ENCODE measurements at regions not wholly inside any gene's neighbourhood (a gene's known extent, or its start where the extent isn't known, plus 50 kb on each side); places are given as distances from the start of the nearest gene placed in this dataset.

DNA sequence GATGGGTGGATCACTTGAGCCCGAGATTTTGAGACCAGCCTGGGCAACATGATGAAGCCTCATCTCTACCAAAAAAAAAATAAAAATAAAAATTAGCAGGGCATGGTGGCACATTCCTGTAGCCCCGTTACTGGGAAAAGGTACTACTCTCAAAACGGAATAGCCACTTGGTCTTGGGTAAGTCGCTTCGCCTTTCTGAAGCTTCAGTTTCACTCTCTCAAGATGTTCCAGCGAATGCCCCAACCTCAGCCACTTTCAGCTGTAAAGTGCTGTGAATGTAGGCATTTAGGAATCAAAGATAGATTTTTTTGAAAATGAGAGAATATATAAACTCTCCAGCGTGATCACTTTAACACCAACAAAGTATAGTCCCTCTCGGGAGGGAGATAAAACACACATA lies 154.1 kb upstream of the HS3ST3A1 start:
- Histone ChIP-seq H3K27me3 (ENCODE audit: low read depth) (peaks cover 6% of the 10 kb centered on the region), H3K27ac (replicated peaks) (no peak overlapping the region), H3K36me3 (no peaks in the 10 kb centered on the region), H3K4me1 (peaks cover 3% of the 10 kb centered on the region), H3K4me3 (no peak overlapping the region), H3K9me3 (replicated peaks) (no peaks in the 10 kb centered on the region)
- intact Hi-C loops (cut with micrococcal nuclease): no loop called here
- DNase-seq: no peak
- TF ChIP-seq, protein P1, sequence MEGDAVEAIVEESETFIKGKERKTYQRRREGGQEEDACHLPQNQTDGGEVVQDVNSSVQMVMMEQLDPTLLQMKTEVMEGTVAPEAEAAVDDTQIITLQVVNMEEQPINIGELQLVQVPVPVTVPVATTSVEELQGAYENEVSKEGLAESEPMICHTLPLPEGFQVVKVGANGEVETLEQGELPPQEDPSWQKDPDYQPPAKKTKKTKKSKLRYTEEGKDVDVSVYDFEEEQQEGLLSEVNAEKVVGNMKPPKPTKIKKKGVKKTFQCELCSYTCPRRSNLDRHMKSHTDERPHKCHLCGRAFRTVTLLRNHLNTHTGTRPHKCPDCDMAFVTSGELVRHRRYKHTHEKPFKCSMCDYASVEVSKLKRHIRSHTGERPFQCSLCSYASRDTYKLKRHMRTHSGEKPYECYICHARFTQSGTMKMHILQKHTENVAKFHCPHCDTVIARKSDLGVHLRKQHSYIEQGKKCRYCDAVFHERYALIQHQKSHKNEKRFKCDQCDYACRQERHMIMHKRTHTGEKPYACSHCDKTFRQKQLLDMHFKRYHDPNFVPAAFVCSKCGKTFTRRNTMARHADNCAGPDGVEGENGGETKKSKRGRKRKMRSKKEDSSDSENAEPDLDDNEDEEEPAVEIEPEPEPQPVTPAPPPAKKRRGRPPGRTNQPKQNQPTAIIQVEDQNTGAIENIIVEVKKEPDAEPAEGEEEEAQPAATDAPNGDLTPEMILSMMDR (IDR thresholded peaks at IDR 0.05; ENCODE audit: borderline replicate concordance): no peak

DNA sequence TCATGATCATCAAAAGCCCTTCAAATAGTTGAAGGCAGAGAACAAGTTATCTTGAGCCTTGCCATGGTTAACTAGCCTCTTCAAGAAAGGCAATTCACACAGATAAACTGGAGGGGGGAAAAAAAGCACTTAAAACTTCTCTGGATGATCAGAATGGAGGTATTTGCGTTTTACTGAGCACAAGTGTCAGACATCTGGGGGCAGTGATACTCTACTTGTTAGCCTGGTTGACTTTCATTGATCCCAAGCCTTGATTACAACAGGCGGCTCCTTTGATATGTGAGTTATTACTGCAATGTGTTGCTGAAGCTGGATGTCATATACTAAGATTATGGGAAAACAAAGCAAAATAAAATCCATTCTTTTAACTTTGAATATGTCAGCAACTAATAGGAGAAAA lies 155.0 kb upstream of the HS3ST3A1 start:
- Histone ChIP-seq H3K27ac (replicated peaks) (no peak overlapping the region), H3K9me3 (replicated peaks) (no peaks in the 10 kb centered on the region), H3K4me3 (no peak overlapping the region), H3K36me3 (no peaks in the 10 kb centered on the region), H3K27me3 (ENCODE audit: low read depth) (no peaks in the 10 kb centered on the region), H3K4me1 (peaks cover 3% of the 10 kb centered on the region)
- no peak for DNase-seq
- intact Hi-C loops (cut with micrococcal nuclease): no loop called here
- TF ChIP-seq, protein P1 (IDR thresholded peaks at IDR 0.05; ENCODE audit: borderline replicate concordance): no peak

DNA sequence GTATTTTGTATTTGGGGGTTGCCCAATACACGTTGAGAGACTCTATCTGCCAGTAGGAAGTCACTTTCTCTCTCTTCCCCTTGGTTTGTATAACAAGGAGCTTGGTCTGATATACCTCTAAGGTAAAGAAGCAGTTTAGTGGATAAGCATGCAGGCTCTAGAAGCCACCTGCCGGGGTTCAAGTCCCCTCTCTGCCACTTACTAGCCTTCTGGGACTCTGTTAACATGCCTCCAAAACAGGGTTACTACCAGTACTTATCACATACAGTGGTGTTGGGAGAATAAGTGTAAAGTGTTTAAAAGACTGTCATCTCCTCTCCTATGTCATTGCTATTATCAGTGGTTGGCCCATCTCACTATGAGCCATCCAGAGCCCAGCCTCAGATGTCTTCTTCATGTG lies 156.1 kb upstream of the HS3ST3A1 start:
- no peak overlapping the region for H3K27ac ChIP-seq (replicated peaks)
- intact Hi-C loops (cut with micrococcal nuclease): no loop called here
- no peak overlapping the region for H3K4me3 ChIP-seq

DNA sequence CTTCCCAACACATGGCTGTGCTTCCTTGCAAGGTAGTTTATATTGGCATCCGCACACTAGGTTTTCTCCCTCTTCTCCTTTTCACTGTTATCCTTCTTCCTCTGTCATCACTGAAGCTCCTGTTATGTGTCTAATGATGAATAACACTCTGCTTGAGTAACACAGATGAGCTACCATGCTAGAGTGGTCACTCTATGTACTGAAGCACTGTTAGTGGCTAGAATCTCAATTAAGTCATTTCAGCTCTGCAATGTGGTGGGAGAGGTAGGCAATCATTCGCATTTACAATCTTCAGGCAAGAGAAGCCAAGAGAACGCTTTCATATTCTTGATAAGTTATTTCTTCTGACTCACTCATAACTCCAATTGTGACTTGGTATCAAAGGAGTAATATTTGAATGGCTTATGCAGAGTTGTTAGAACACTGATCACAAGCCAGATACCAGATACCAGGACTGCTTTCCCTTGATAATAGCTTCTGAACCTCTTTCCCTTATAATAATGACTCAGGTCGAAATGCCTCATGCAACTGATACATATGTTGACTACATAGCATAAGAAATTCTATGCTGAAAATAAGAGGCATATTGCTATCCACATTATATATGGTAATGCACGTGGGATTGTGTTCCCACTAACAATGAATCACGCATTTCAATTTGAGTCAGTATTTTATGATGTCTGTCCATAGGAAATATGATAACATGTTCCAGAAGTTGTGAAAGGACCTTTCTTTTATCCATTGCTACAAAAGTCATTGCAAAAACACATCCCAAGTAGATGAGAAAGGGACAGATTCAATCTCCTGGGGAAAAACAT lies 158.0 kb upstream of the HS3ST3A1 start:
- TF ChIP-seq, protein P1 (IDR thresholded peaks at IDR 0.05; ENCODE audit: borderline replicate concordance): no peak
- Histone ChIP-seq H3K27ac (replicated peaks) (no peak overlapping the region), H3K27me3 (ENCODE audit: low read depth) (no peaks in the 10 kb centered on the region), H3K4me1 (peaks cover 3% of the 10 kb centered on the region), H3K9me3 (replicated peaks) (no peaks in the 10 kb centered on the region), H3K4me3 (no peak overlapping the region), H3K36me3 (no peaks in the 10 kb centered on the region)
- intact Hi-C loops (cut with micrococcal nuclease): no loop called here
- no peak for DNase-seq

More for the DNA sequence above, 156.1 kb upstream of the HS3ST3A1 start:
- peaks cover 3% of the 10 kb centered on the region for H3K4me1 ChIP-seq
- no peaks in the 10 kb centered on the region for H3K36me3 ChIP-seq
- H3K27me3 ChIP-seq (ENCODE audit: low read depth): no peaks in the 10 kb centered on the region
- H3K9me3 ChIP-seq (replicated peaks): no peaks in the 10 kb centered on the region
- TF ChIP-seq, protein P1 (IDR thresholded peaks at IDR 0.05; ENCODE audit: borderline replicate concordance): no peak
- DNase-seq: no peak

DNA sequence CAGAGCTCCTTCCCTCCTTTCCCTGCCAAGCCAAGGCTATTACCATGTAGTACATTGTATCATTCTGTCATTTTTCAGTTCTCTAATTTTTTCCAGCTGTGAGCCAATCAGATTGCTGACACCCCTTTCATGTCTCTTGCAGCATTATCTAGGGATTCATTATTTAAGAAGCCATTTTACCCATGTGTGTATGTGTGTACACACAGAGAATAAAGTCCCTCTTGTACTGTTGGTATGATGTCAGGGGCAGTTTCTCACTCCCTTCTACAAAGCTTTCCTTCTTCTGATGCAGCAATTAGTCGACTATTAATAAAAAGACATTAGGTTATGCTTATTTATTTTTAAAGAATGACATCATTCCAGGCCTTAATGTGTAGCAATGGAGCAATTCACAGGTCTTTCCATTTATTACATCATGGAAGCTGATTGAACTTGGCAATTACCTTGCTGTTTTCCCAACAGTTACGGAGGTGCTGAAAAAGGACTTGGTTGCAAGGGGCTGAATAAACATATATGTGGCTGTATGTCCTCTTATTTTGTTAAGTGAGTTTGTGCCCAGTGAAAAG lies 159.4 kb upstream of the HS3ST3A1 start:
- no peak for DNase-seq
- Histone ChIP-seq H3K4me3 (no peak overlapping the region), H3K4me1 (peaks cover 17% of the 10 kb centered on the region), H3K27me3 (ENCODE audit: low read depth) (no peaks in the 10 kb centered on the region), H3K36me3 (no peaks in the 10 kb centered on the region), H3K9me3 (replicated peaks) (no peaks in the 10 kb centered on the region), H3K27ac (replicated peaks) (no peak overlapping the region)
- TF ChIP-seq, protein P1 (IDR thresholded peaks at IDR 0.05; ENCODE audit: borderline replicate concordance): no peak
- intact Hi-C loops (cut with micrococcal nuclease): no loop called here
